Heart left ventricle (tissue), 16 donors: ENCODE measurements at regions not wholly inside any gene's neighbourhood (a gene's known extent, or its start where the extent isn't known, plus 50 kb on each side); places are given as distances from the start of the nearest gene placed in this dataset.

ENCODE experiments used
- ATAC-seq, 4 donors: fragments of 200-7000 bp; cut with Tn5 transposase; one replicate each; pipeline ENCODE4 v1.9.1; 2020 to 2022; ENCODE audit warnings: moderate library complexity in 4 of 4, mild to moderate bottlenecking in 3 of 4, moderate number of reproducible peaks in 1 of 4
- DNase-seq, 5 donors: peaks; one replicate each; pipeline ENCODE4 v3.0.0-alpha.2; 2020
- H3K27ac ChIP-seq, 12 donors: fragments of 200-600 bp; sonication (generic) in 4 of 12; one replicate each; pipeline versions ENCODE4 v1.5.0 to v1.8.0; 2016 to 2022; ENCODE audit warnings: mild to moderate bottlenecking in 2 of 12
- H3K27me3 ChIP-seq, 9 donors: fragments of 200-600 bp; sonication (generic) in 2 of 9; one replicate each; pipeline versions ENCODE4 v1.5.1 to v1.8.0; 2016 to 2022; ENCODE audit warnings: mild to moderate bottlenecking in 3 of 9
- H3K36me3 ChIP-seq, 9 donors: fragments of 200-600 bp; sonication (generic) in 2 of 9; one replicate each; pipeline versions ENCODE4 v1.5.0 to v1.8.0; 2018 to 2022; ENCODE audit warnings: mild to moderate bottlenecking in 2 of 9
- H3K4me1 ChIP-seq, 12 donors: fragments of 200-600 bp; sonication (generic) in 4 of 12; one replicate each; pipeline versions ENCODE4 v1.5.0 to v1.8.0; 2016 to 2022; ENCODE audit warnings: mild to moderate bottlenecking in 3 of 12
- H3K4me3 ChIP-seq, 12 donors: fragments of 200-600 bp; sonication (generic) in 4 of 12; one replicate each; pipeline versions ENCODE4 v1.5.0 to v1.8.0; 2017 to 2022; ENCODE audit warnings: mild to moderate bottlenecking in 9 of 12, moderate library complexity in 4 of 12
- H3K9me3 ChIP-seq, 12 donors: fragments of 200-600 bp; sonication (generic) in 4 of 12; one replicate each; pipeline versions ENCODE4 v1.5.0 to v1.8.0; 2016 to 2022; ENCODE audit warnings: mild to moderate bottlenecking in 1 of 12
- POLR2A ChIP-seq, 2 donors: fragments of 450-650 bp; IDR thresholded peaks; one replicate each; pipeline ENCODE4 v1.6.1; 2017; ENCODE audit warnings: antibody characterized with exemption in 2 of 2, mild to moderate bottlenecking in 2 of 2, moderate library complexity in 2 of 2
- WGBS, 4 donors: extraction: QIAGEN DNeasy Blood & Tissue Kit in 2 of 4; methylation state at CpG; one replicate each; pipeline versions ENCODE4 v1.1.5 to v1.1.7; 2013 to 2018; 5-methylcytosine and 5-hydroxymethylcytosine counted together
- intact Hi-C, 10 donors: fragments of 100-400 bp; cut with DNase I; formaldehyde crosslinking; loops; one replicate each; pipeline versions ENCODE4 v1.11.1 to v1.14.2; 2022
- TF ChIP-seq, protein P1 (sequence below), 12 donors: fragments of 200-600 bp; sonication (generic) in 4 of 12; IDR thresholded peaks; one replicate each; pipeline versions ENCODE4 v1.5.0 to v1.8.0; 2018 to 2022; ENCODE audit warnings: antibody characterized with exemption in 12 of 12, mild to moderate bottlenecking in 5 of 12
- donor health status: ischemic (EF 13 %, LVEDD 7.1; RV severe dilation, severe dysfunction).
- donor health status: healthy with polysubstance abuse.
- donor health status: DM: no; HTN: yes; CAD: no.
- donor health status: DM: no; HTN: no; CAD: no.
- donor health status: ischemic (EF 25% LVEDD 6.9; RV normal size, moderate dysfunction).
- donor health status: ischemic (EF 25% LVEDD 5.7; RV mildly dilated, moderate dysfunction).
- donor health status: healthy.
- donor health status: DM: yes; HTN: yes; CAD: no.
- donor health status: ischemic (EF 35%, LVEDD 5.7; RV mildly dilated, moderate dysfunction).
- donor health status: nonischemic (EF 11% LVEDD 7.7; RV severe dilation, severe dysfunction).
- donor health status: DM: yes; HTN: yes; CAD: no.
- donor health status: PGD.
- donor health status: ischemic (EF 29% LVEDD 5.4; RV normal size, mild dysfunction).
- donor health status: nonischemic (EF 23%, LVEDD 6.1; RV moderate dilation, normal function).

DNA sequence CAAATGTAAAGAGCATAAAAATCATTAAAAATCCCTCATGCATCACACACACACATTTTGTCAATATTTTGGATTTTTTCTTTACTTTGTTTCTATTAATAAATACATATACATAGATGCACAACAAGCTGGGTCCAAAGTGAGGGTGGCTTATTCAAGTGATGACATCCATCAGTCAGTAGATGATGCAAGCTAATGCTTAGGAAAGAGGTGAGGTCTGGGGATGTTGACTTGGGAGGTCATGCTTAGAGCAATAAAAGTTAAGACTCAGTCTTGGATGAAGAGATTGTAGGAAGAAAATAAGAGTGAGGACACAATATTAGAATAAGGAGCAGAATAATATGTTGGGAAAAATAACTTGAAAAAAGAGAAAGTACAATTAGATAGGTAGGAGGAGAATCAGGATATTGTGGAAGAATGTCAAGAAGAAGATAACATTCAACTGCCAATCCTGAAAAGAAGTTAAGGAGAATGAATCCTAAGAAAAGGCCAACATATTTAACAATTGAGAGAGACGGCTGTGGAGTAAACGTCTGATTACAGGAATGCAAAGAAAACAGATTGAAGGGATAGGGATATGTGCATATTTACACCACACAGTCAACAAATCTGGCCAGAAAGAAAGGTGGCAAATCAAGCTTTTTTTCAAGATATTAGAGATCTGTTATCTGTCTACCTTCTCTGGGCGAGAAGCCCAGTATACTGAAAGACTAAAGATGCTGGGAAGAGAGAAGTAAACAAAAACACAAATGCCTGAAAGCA, 111.0 kb upstream of the TJP1 start:
- TF ChIP-seq, protein P1, sequence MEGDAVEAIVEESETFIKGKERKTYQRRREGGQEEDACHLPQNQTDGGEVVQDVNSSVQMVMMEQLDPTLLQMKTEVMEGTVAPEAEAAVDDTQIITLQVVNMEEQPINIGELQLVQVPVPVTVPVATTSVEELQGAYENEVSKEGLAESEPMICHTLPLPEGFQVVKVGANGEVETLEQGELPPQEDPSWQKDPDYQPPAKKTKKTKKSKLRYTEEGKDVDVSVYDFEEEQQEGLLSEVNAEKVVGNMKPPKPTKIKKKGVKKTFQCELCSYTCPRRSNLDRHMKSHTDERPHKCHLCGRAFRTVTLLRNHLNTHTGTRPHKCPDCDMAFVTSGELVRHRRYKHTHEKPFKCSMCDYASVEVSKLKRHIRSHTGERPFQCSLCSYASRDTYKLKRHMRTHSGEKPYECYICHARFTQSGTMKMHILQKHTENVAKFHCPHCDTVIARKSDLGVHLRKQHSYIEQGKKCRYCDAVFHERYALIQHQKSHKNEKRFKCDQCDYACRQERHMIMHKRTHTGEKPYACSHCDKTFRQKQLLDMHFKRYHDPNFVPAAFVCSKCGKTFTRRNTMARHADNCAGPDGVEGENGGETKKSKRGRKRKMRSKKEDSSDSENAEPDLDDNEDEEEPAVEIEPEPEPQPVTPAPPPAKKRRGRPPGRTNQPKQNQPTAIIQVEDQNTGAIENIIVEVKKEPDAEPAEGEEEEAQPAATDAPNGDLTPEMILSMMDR (IDR thresholded peaks at IDR 0.05) = no peak
- no peak for TF ChIP-seq POLR2A (IDR thresholded peaks at IDR 0.05)
- no peaks in the 10 kb centered on the region for H3K9me3 ChIP-seq
- no peaks in the 10 kb centered on the region for H3K36me3 ChIP-seq
- H3K27ac ChIP-seq = no peak overlapping the region
- 68 to 82% (median 79%) methylated on average over 3 of the region's 3 CpGs for WGBS, 4 donors
- H3K4me3 ChIP-seq = no peak overlapping the region
- no peak for DNase-seq
- intact Hi-C loops = loop anchor here in 4 of 10 donors (5.0 to 10.0 kb wide), 3 partner anchors 258 to 268 kb away; no protein-coding TSS in a partner anchor
- H3K4me1 ChIP-seq = peaks cover 0 to 6% (median 0%) of the 10 kb centered on the region in 12 donors
- H3K27me3 ChIP-seq = no peaks in the 10 kb centered on the region
- ATAC-seq = no peak

DNA sequence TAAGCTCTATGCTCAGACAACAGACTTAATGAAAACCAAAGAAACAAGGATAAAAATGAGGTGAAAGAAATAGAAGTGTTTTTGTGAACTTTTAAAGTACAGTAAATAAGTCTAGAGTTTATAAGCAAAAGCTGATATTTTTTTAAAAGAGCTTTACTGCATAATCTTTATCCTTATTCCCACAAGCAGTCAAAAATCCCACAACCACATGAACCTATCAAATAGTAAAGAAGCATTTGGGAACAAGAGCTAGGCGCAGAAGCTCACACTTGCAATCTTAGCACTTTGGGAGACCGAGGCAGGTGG, 103.8 kb upstream of the TJP1 start:
- ATAC-seq = no peak
- intact Hi-C loops = loop anchor here in 7 of 10 donors (1.0 to 5.0 kb wide), 6 partner anchors 104 to 259 kb away; partner anchors contain the start of gene TJP1 (in 1 of the 7)
- TF ChIP-seq, protein P1 (IDR thresholded peaks at IDR 0.05) = peak in 2 of 12 donors; percentile 4 to 5
- TF ChIP-seq POLR2A (IDR thresholded peaks at IDR 0.05) = no peak
- no peak overlapping the region for H3K4me3 ChIP-seq
- H3K36me3 ChIP-seq = no peaks in the 10 kb centered on the region
- DNase-seq = no peak
- no peaks in the 10 kb centered on the region for H3K27me3 ChIP-seq
- WGBS, 4 donors = 81 to 89% (median 84%) methylated on average over 2 of the region's 2 CpGs
- H3K27ac ChIP-seq = no peak overlapping the region
- peaks cover 0 to 22% (median 15%) of the 10 kb centered on the region in 12 donors for H3K4me1 ChIP-seq
- H3K9me3 ChIP-seq = no peaks in the 10 kb centered on the region

DNA sequence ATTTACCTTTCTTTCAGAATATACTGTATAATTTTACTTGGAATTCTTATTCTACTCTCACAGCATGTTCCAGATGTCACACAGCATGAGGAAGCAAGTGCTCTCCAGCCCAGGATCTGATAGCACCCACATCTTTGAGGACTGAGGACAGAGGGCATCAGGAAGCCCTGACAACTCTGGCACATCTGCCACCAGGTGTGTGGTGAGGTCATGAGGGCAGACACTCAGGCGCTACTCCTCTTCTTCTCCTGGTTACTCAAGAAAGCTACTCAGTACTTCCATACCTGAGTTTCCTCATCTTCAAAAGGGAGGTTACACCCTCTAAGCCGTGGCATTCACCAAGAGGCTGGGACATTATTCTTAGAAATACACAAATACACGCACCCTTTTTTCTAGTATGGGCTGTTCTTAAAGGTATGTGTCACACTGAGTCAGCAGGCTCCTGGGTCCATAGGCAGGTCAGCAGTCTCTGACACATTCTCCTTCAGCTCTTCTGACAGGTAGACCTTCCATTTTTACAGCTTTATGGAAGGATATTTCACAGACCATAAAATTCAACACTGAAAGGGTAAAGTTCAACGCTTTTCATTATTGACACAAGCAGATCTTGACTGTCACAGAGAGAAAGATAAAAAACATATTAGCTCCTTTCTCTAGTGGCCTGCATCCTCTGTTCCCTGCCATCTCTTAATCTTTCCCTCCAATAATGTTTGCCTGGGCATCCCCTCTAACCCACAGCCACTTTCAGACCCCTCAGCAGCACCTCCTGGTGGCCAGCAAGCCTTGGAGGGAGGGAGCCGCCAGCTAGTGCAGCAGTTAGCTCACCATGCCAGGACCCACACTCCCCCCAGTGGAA, 103.2 kb upstream of the TJP1 start:
- Histone ChIP-seq H3K4me3 (no peak overlapping the region), H3K4me1 (peaks cover 0 to 22% (median 15%) of the 10 kb centered on the region in 12 donors), H3K27me3 (no peaks in the 10 kb centered on the region), H3K9me3 (no peaks in the 10 kb centered on the region), H3K36me3 (no peaks in the 10 kb centered on the region), H3K27ac (peak overlapping the region in 7 of 12 donors; percentile 1 to 58 (median 31))
- 57 to 71% (median 63%) methylated on average over 5 of the region's 5 CpGs for WGBS, 4 donors
- no peak for TF ChIP-seq POLR2A (IDR thresholded peaks at IDR 0.05)
- TF ChIP-seq, protein P1 (IDR thresholded peaks at IDR 0.05) = peak; percentile 77 to 96 (median 88)
- DNase-seq (peak; percentile 81 to 85 (median 82)), ATAC-seq (peak; percentile 95 to 98 (median 96))
- intact Hi-C loops = loop anchor here in 9 of 10 donors (1.0 to 5.0 kb wide), 10 partner anchors 103 to 258 kb away; partner anchors contain the start of gene TJP1 (in 2 of the 9)

DNA sequence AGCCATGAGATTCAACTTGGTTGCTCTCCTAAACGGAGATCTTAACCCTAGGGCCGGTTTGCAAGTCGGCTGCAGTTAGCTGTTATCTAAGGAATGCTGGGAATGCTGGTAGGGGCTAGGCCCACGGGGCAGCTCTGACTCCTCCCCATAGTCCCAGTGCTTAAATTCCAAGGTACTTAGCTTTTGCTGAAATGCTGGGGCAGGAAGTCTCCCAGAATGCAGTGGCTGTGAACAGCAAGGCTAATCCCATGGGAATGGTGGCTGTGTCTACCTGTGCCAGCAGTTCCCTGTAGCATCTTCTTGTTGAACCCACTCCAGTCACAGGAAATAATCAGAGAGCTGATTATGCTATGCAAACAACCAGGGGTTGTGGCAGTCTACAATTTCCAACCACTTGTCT, 102.5 kb upstream of the TJP1 start:
- intact Hi-C loops = loop anchor here (1.0 to 5.0 kb wide), 9 partner anchors 102 to 257 kb away; partner anchors contain the start of gene TJP1 (in 5 of the 10)
- Histone ChIP-seq H3K4me1 (peaks cover 0 to 22% (median 15%) of the 10 kb centered on the region in 12 donors), H3K4me3 (no peak overlapping the region), H3K27ac (peak overlapping the region in 7 of 12 donors; percentile 8 to 58 (median 31)), H3K27me3 (no peaks in the 10 kb centered on the region), H3K36me3 (no peaks in the 10 kb centered on the region), H3K9me3 (no peaks in the 10 kb centered on the region)
- DNase-seq (peak in 3 of 5 donors; percentile 27 to 42 (median 35)), ATAC-seq (peak; percentile 18 to 66 (median 60))
- 0 to 8% (median 3%) methylated on average over 4 of the region's 4 CpGs for WGBS, 4 donors
- TF ChIP-seq, protein P1 (IDR thresholded peaks at IDR 0.05) = no peak
- no peak for TF ChIP-seq POLR2A (IDR thresholded peaks at IDR 0.05)
